GM21737 (cell line): ENCODE measurements at regions not wholly inside any gene's neighbourhood (a gene's known extent, or its start where the extent isn't known, plus 50 kb on each side); places are given as distances from the start of the nearest gene placed in this dataset.

Source experiments
- ATAC-seq: cut with Tn5 transposase; IDR thresholded peaks from one replicate; pipeline ENCODE4 v1.9.1; 2021; ENCODE audit warnings: mild to moderate bottlenecking, moderate library complexity; ENCODE audit not compliant: unreplicated experiment

DNA sequence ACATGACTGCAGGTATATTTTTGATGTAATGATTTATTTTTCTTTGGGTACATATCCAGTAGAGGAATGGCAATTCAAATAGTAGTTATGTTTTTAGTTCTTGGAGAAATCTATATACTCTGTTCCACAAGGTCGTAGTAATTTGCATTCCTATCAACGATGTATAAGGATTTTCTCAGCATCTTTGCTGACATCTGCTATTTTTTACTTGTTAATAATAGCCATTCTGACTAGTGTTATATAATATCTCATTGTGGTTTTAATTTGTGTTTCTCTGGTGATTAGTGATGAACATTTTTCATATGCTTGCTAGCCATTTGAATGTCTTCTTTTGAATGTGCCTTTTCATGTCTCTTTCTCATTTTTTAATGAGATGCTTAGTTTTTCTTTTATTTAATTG is 292.1 kb upstream of the RGS18 start:
- no peak for ATAC-seq

DNA sequence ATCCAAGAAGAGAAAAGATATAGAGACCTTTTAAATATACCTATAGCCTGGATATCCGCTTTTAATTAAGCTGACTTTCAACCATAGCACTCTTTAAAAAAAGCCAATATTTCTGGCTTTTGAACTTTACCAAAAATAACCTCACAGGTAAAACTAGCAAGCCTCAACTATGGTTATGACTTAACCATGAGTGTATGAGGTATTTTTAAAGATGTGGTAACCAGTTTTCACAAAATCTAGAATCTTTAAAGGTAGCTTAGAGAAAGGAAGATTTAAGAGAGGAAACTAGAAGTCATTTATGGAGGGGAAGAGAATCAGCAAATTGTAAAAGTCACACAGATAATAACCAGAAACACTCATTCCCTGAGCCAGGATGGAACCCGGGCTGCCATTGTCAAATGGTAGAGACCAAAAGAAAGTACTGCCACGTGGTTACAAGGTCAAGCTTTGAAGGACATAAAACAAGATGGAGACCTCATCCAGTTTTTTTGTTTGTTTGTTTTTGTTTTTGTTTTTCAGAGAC is 288.4 kb upstream of the RGS18 start:
- no peak for ATAC-seq

DNA sequence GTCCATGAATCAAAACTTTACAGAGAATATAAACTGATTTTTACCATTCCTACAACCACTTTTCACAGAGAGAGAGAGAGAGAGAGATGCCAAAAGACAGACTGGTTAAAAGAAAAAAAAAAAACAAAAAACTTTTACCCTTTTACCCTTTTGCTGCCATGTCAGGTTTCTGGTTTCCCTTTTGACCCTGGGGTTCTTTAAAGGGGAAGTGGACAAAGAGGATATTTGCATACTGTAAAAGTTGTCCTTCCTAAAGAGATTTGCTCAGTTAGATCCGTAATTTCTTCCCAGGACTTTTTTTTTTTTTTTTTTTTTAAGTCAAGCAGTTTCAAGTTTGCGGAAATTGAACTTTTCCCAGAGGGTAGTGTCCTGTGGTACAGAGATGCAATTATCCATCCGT is 287.8 kb upstream of the RGS18 start:
- ATAC-seq, result no peak

DNA sequence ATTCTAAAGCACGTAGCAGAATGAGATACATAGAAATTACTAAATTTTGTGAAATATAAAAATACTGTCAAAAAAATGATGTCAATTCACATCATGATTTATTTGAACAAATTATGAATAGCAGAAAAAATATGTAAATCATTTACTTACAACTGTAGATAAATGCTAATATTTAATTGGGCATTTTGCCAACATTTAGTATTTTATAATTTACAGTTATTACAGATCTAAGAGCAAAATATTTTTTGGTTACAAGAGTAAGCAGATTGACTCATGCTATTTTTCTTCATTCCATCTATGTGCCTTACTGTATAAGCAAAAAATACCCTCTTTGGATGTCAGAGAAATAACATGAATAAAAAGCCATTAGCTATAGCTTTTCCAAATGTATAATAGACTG is 282.3 kb upstream of the RGS18 start:
- no peak for ATAC-seq

DNA sequence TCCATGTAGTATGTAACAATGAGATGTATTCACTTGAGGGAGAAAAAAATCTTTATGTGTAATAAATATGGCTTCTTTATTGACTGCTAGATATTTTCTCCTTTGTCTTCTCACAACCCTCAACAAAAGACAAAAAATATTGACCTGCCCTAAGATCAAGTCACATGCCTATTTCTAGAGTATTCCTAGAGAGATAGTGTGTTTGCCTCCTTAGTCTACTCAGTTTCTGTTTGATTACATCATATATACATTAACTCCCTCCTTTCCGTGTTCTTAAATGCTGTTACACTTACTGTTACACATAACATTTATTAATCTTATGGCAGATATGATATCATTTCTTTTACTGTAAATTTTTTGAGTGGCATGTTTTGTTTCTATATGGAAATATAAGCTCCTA is 281.6 kb upstream of the RGS18 start:
- ATAC-seq, result no peak

DNA sequence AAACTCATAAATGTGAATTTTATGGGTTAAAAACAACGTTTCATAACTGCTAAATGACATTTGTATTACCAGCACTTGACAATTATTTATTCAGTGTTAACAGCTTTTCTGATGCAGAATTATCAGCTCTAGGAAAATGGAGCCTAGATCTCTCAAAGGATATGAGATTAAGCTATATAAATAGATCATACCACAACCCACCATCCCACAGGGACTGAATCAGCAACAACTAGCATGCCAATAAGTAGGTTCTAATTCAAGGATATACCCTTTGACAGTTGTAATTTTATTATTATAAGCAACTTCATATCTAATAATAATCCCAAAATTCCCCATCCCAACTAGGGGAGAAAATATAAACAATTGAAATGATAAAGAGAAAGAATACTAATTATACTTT is 275.4 kb upstream of the RGS18 start:
- no peak for ATAC-seq

DNA sequence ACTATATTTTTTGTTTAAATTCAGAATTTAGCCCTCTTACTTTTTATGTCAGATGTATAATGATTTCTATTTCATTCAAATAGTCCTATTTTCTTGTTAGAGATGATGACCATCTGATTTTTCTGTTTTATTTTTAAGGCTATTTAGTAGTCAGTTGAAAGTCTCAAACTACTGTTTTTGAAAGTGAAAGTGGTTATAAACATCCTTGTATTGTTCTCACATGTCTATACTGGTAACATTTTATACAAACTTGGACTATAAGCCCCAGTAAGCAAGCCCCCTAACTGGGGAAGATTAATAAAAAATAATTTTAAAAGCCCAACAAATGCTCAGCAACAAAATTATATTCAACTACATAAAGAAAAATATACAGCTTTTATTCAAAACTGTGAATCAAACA is 271.3 kb upstream of the RGS18 start:
- ATAC-seq, result no peak

DNA sequence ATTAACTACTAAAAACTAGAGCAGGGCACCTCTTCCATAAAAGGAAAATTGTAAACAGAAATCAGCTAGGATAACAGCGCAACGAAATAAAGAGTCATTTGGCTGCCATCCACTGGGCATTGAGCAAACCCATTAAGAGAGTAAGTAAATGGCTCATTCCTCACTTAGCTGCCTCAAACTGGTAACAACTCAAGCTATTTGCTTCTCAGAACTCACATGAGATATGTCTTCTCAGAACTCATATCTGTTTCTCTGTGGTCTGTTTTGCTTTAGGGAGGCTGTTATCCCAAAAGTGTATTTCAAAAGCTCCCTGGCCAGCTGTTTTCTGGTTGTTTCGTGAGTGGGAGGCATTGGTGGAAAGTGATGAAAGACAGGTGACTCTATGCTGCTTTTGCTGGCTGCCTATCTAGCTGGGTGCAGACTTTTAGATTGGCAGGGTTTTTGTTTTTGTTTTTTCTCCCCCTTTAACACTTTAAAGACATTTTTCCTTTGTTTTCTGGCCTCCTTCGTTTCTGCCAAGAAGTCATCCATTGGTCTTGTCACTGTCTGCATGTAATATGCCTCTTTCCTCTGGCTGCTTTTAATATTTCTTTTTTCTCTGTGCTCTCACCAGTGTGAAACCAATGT is 269.2 kb upstream of the RGS18 start:
- no peak for ATAC-seq

DNA sequence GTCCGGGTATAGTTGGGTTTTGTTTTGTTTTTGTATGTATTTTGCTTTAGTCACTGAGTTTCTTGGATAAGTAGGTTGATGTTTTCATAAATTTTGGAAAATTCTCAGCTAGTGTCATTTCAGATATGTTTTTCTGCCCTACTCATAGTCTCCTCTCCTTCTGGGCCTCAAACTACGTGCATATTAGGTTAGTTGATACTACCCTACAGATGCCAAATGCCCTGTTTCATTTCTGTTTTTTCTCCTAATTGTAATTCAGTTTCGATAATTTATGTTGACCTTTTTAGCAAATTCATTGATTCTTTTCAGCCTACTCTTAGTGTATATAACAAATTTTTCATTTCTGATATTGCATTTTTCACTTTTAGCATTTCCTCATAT is 268.6 kb upstream of the RGS18 start:
- ATAC-seq, result no peak

DNA sequence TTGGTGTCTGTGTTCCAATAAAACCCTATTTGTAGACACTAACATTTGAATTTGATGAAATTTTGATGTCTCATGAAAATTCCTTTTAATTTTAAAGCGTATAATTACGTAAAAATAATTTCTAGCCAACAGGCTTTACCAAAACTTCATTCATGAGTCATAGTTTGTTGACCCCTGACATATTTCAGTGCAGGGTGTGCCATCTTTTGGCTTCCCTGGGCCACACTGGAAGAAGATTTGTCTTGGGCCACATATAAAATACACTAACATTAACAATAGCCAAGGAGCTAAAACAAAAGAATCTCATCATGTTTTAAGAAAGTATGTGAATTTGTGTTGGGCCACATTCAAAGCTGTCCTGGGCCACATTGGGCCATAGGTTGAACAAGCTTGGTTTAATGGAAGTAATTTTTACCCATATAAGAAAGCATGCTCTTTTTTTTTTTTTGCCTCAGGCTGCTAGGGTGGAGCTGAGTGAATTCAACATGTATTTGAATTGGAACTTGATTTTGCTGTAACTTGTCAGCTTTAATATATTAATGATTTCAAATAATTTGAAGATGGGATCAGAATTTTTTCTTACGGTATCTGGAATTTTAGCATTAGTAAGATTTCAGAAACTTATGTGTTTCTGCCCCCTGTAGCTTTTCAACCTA is 267.7 kb upstream of the RGS18 start:
- no peak for ATAC-seq

DNA sequence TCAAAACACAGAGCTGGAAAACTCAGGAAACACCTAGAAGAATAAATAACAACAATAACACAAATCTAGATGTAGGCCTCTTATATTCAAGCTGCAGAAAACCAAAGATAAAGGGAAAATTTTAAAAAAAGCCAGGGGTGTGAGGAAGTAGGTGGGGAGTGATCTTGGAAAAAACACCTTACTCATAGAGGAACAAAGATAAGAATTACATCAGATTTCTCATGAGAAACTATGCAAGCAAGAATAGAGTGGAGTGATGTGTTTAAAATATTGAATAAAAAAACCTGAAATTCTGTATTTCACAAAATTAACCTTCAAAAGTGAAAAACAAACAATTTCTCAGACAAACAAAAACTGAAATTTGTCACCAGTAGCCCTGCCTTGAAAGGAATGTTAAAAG is 265.5 kb upstream of the RGS18 start:
- no peak for ATAC-seq

DNA sequence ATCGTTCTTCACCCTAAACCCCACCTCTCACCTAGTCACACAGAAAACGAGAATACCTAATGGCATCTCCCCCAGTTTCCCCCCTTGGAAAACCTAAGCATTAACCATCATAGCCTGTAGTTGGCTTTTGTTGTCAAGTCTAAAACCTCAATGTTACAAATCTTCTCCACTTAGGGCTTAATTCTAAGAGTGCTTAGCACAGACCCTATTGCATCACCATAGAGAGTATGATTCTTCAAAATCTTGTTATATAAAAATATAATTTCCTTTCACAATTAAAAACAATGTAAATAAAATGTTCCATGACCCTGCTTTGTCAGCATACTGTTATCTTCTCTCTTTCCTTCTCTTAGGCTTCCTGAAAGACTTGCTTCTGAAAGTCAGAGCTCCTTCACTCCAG is 263.2 kb upstream of the RGS18 start:
- ATAC-seq, result no peak

DNA sequence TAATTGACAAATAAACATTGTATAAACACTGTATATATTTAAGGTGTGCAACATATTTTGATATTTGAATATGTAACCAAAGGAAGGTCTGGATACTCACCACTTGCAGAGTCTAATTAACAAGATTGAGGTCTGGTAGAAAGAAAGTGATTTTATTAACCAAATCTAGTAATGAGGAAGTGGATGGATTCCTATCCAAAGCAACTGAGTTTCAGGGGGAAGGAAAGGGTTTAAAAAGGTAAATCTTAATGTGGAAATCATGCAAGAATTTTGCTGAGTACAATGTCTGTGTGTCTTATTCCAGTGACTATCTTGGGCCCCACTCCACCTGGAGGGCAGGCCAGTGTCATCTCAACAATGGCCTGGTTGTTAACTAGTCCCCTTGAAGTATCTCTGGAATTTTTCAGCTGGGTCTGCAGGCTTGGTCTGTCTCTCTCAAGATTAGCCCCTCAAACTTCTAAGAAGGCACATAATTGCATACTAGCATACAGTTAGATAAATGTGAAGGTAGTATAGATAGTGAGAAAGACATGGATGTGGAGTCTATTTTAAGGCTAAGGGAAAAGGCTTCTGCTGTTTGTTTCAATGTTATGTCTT is 262.7 kb upstream of the RGS18 start:
- ATAC-seq, result no peak

DNA sequence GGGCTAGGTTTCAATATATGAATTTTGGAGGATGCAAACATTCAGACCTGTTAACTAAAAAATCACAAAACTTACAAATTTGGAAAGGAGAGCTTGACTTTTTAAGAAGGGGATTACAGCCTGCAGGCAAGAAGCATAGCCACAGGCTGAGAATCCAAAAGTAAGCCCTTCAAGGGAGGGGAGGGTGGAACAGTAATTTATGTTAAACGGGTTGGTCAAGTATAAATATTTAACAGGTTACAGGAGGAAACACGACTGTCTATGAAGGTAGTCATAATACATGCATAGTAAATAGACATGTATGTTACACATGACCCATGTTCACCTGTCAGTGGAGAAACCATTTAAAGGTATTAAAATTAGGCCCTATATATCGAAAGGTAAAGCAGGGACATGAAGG is 261.1 kb upstream of the RGS18 start:
- no peak for ATAC-seq

DNA sequence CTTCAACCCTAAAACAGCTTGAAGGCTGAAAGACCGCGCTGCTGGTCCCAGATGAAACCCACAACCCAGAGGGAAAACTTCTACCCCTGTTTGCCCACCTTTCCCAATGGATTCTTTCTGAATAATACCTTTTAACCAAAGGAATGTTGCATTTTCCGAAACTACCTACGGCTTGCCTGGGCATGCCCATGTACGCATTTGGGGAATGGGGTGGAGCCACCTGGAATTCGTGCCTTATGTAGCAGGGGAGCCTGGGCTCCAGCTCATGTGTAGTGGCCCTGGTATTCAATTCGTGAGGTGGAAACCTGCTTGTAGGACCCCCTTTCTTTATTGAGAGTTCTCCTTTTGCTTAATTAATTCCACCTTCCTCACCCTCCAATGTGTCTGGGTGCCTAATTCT is 256.6 kb upstream of the RGS18 start:
- no peak for ATAC-seq

DNA sequence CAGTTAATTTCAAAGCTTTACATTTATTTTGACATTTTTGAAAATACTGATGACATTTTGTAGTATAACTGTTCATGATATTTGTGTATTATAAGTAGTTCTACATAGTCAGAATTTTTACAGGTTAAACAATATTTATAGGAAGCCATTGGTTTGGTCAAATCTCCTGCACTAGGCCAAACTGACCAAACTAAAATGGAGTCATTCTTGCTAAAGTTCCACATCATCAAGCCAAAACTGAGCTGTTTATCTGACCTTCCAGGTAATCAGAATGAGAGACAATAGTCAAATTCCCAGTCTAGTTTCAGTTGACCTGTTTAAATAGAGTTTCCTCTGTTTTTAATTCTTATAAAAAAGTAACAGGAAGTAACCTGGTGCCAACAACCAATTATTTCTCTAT is 253.3 kb upstream of the RGS18 start:
- ATAC-seq, result no peak

DNA sequence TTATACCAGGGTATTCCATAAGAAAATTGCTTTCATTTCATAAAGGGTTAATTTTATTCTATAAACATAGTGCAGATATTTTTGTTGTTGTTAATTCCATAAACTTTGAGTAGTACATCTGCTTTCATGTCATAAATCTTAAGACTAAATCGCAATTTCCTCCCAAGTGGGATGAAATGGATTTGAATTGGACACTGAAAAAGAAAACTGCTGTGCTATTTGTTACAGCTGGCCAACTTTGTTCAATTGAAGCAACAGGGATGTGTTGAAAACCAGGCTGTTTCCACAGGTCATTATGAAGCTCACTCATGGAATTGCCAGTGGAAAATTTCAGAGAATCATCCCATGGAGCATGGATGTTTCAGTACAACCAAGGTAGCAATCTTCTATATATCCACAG is 252.5 kb upstream of the RGS18 start:
- ATAC-seq, result no peak

DNA sequence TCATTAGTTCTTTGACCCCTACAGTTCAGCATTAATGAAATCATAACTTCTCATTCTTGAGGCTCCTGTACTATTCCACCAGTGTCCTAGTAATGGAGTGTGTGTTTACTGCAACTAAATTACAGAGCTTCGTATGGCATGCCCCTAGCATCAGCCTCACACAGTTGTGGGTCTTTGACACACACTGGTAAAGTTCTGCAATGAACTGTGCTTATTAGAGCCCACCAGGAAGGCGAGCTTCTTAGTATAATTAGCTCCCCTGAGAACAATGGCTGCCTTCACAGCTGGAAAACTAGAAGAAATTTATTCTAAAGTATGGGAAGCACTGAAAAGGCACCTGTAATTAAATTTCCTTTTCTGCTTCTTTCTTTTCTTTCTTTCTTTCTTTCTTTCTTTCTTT is 251.1 kb upstream of the RGS18 start:
- ATAC-seq, result no peak

DNA sequence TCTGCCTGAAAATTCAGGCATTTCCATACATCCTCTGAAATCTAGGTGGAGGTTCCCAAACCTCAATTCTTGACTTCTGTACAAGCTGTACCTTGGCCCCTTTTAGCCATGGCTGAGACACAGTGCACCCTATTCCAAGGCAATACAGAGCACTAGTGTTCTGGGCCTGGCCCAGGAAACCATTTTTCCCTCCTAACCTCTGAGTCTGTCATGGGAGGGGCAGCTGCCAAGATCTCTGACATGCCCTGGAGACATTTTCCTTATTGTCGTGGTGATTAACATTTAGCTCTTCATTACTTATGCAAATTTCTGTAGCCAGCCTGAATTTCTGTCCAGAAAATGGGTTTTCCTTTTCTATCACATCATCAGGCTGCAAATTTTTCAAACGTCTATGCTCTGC is 248.0 kb upstream of the RGS18 start:
- no peak for ATAC-seq

DNA sequence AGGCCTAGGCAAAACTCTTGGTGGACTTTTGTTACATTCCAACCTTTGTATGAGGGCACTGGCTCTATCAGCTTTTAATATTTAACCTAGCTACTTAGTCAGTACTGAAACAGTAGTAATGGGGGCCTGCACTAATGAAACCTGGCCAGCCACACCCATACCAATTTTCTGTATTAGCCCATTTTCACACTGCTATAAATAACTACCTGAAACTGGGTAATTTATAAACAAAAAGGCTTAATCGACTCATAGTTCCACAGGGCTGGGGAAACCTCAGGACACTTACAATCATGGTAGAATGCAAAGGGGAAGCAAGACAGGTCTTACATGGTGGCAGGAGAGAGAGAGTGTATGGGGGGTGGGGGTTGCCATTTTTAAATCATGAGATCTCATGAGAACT is 245.7 kb upstream of the RGS18 start:
- peak; percentile 81 for ATAC-seq

DNA sequence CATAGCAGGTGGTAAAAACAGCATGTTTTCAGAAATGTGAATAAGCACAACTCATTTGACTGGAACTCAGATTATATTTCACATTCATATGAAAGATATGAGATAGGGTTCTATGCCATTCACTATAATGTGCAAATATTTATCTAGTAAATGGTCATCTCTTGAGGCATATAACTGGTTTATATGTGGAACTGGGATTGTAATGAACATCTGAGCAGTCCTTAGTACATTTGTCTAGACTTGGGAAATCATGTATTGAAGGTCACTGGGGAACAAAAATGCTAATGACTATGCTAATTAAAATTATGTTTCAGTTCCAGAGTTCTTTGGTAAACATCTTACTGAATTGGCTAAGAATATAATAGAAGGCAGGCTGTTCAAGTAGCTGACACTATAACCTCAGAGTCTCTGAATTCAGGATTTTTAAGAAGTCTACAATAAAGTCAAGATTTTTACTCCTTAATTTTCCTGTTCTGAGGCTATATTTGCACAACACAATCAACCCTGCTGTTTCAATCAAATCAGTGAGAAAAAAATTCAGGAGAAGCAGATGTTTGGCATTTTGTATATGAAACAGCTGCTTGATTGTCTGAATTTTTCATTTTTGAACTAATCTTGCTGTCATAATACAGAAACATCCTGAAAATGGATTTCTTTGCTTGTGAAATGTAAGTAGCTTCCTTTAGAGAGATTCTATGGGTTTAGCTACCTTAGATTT is 244.8 kb upstream of the RGS18 start:
- no peak for ATAC-seq

DNA sequence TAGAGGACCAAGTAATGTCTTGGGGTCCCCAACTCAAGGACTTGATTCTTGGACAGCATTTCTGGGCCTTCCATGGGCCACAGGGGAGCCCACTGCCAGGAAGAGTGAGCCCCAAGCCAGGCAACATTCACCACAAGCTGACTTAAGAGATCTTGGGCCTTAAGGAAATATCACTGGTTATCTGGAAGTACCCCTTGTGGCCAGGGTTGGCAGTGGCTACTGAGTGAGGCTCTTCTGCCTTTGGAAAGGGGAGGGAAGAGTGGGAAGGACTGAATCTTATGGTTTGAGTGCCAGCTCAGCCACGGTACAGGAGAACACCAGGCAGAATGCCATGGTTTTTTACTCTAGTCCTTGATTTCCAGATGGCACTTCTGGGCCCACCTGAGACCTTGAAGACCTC is 228.9 kb upstream of the RGS18 start:
- ATAC-seq, result no peak
